Transverse colon (tissue), 4 donors: ENCODE measurements at regions not wholly inside any gene's neighbourhood (a gene's known extent, or its start where the extent isn't known, plus 50 kb on each side); places are given as distances from the start of the nearest gene placed in this dataset.

ENCODE experiments used
- DNase-seq: peaks from one replicate; pipeline ENCODE4 v3.0.0-alpha.2; 2019
- H3K27ac ChIP-seq, 4 donors: fragments of 200-600 bp; sonication (generic); 2 replicates each; pipeline ENCODE4 v1.5.1; 2016 to 2018; ENCODE audit warnings: inconsistent platforms in 4 of 4
- H3K27me3 ChIP-seq: fragments of 200-600 bp; sonication (generic); 2 replicates; pipeline ENCODE4 v1.5.1; 2017; ENCODE audit warnings: inconsistent platforms
- H3K36me3 ChIP-seq, 4 donors: fragments of 200-600 bp; sonication (generic); 2 replicates each; pipeline ENCODE4 v1.5.1; 2017 to 2019; ENCODE audit warnings: inconsistent platforms in 4 of 4
- H3K4me1 ChIP-seq, 4 donors: fragments of 200-600 bp; sonication (generic); 2 replicates each; pipeline ENCODE4 v1.5.1; 2017 to 2020; ENCODE audit warnings: inconsistent platforms in 4 of 4
- H3K4me3 ChIP-seq, 4 donors: fragments of 200-600 bp; sonication (generic); 1 replicate in 1 of 4; 2 replicates in 3 of 4; pipeline versions ENCODE4 v1.5.1 to v1.6.1; 2017 to 2019; ENCODE audit warnings: inconsistent platforms in 4 of 4
- H3K9me3 ChIP-seq, 2 donors: fragments of 200-600 bp; sonication (generic); 2 replicates each; pipeline ENCODE4 v1.5.1; 2017 to 2019; ENCODE audit warnings: inconsistent platforms in 2 of 2
- EP300 ChIP-seq: sonication (generic); formaldehyde crosslinking; IDR thresholded peaks from one replicate; pipeline ENCODE4 v1.6.1; 2017; ENCODE audit warnings: antibody characterized with exemption, low read depth
- POLR2A ChIP-seq: fragments of 450-650 bp; IDR thresholded peaks from one replicate; pipeline ENCODE4 v1.6.1; 2016; ENCODE audit warnings: antibody characterized with exemption, mild to moderate bottlenecking, moderate library complexity
- POLR2AphosphoS5 ChIP-seq, 3 donors: sonication (generic); formaldehyde crosslinking; IDR thresholded peaks; one replicate each; pipeline ENCODE4 v1.6.1; 2016; ENCODE audit warnings: antibody characterized with exemption in 3 of 3
- WGBS, 2 donors: methylation state at CpG; one replicate each; pipeline ENCODE4 v1.1.5; 2018; ENCODE audit warnings: low coverage in 1 of 2; 5-methylcytosine and 5-hydroxymethylcytosine counted together
- in situ Hi-C, 4 donors: fragments of 200-750 bp; cut with MboI; loops; one replicate each; pipeline versions ENCODE4 v1.15.0 to v1.15.1; 2017; ENCODE audit warnings: low sequenced_read_pairs in 3 of 4, low pct_ligation_motif_present in 1 of 4, low pct_unique_long_range_greater_than_20kb in 1 of 4
- intact Hi-C: fragments of 100-400 bp; cut with DNase I; formaldehyde crosslinking; loops from one replicate; pipeline ENCODE4 v1.15.1; 2023; ENCODE audit warnings: low total_unique reads
- TF ChIP-seq, protein P1 (sequence below), 5 experiments: fragments of 200-600 bp in 3 of 5; fragments of 450-650 bp in 2 of 5; sonication (generic) in 3 of 5; IDR thresholded peaks; 1 replicate in 2 of 5; 2 replicates in 3 of 5; pipeline ENCODE4 v1.5.1; 2016 to 2017; ENCODE audit warnings: antibody characterized with exemption in 5 of 5, inconsistent platforms in 3 of 5, mild to moderate bottlenecking in 2 of 5, moderate library complexity in 1 of 5

DNA sequence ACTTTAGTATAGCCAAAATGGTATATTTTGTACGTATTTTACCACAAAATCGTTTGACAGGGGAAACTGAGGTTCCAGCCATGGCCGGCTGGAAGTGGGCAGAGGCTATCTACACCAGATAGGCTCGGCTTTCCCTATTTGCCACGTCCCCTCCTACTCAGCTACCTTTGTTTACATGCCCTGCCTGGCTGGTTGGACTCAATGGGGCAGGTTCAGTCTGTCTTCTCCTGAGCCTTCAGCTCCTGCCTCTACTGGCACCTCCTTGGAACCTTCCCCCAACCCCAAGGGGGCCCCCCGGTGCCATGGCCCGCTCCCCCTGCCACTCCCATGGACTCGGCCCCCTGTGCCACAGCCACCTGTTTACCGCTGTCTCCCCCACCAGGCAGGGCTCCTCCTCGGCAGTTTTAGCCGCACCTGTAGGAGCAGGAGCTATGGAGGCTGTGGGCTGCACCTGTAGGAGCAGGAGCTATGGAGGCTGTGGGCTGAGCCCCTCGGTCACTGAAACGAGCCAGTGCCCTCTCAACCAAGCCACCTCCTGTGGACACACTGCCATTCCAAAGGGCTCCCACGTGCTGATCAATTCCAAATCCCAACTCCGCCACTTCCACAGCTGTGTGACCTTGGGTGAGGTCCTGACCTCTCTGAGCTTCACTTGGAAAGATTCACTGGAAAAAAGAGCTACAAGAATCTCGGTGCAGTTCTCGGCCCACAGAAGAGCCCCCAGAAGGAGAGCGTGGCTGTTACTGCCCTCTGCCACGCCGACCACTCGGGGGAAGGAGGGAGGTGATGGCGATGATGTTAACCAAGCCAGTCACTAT, 62.2 kb downstream of the NCOR2 start:
- peaks cover 52 to 78% (median 69%) of the 10 kb centered on the region in 4 donors for H3K4me1 ChIP-seq
- no peak for DNase-seq
- peak overlapping the region; percentile 80 to 89 (median 83) for H3K27ac ChIP-seq
- in situ Hi-C loops, result no loop called here
- no peaks in the 10 kb centered on the region for H3K36me3 ChIP-seq
- 58 to 88% methylated on average over 2 to 22 of the region's 22 CpGs for WGBS, 2 donors
- no peaks in the 10 kb centered on the region for H3K27me3 ChIP-seq
- H3K4me3 ChIP-seq, result no peak overlapping the region
- no peaks in the 10 kb centered on the region for H3K9me3 ChIP-seq
- intact Hi-C loops, result no loop called here
- TF ChIP-seq POLR2AphosphoS5 (IDR thresholded peaks at IDR 0.05), result no peak
- TF ChIP-seq POLR2A, result no peak
- TF ChIP-seq, protein P1, sequence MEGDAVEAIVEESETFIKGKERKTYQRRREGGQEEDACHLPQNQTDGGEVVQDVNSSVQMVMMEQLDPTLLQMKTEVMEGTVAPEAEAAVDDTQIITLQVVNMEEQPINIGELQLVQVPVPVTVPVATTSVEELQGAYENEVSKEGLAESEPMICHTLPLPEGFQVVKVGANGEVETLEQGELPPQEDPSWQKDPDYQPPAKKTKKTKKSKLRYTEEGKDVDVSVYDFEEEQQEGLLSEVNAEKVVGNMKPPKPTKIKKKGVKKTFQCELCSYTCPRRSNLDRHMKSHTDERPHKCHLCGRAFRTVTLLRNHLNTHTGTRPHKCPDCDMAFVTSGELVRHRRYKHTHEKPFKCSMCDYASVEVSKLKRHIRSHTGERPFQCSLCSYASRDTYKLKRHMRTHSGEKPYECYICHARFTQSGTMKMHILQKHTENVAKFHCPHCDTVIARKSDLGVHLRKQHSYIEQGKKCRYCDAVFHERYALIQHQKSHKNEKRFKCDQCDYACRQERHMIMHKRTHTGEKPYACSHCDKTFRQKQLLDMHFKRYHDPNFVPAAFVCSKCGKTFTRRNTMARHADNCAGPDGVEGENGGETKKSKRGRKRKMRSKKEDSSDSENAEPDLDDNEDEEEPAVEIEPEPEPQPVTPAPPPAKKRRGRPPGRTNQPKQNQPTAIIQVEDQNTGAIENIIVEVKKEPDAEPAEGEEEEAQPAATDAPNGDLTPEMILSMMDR (IDR thresholded peaks at IDR 0.05), result no peak
- no peak for TF ChIP-seq EP300

DNA sequence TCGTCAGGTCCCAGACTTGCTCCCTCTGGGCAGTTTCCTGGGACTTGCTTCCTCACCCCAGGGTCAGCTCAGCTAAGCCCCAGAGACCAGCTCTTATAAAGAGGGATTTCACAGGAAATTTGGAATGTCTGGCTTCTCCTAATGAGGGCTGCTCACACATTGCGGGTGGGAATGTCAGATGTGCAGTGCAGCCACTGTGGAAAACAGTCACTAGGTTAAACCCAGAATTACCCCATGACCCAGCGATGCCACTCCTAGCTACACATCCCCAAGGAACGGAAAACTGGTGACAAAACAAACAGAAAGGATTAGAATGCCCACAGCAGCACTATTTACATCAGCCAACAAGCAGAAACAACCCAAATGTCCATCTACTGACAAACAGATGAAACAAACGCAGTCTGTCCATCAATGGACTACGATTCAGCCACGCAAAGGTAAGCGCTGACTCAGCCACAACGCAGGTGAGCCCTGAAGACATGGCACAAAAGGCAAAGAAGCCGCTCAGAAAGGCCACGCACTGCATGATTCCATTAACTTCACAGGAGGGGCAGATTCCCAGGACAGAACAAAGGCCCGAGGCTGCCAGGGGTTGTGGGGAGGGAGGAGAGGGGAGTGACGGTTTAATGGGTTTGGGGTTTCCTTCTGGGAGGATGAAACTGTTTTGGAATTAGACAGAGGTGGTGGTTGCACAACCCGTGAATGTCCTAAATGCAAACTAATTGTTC, 63.0 kb downstream of the NCOR2 start:
- intact Hi-C loops, result no loop called here
- no peak overlapping the region for H3K4me3 ChIP-seq
- TF ChIP-seq, protein P1 (IDR thresholded peaks at IDR 0.05), result no peak
- TF ChIP-seq POLR2A, result no peak
- no peak for TF ChIP-seq EP300
- no peak for TF ChIP-seq POLR2AphosphoS5 (IDR thresholded peaks at IDR 0.05)
- in situ Hi-C loops, result no loop called here
- no peaks in the 10 kb centered on the region for H3K9me3 ChIP-seq
- peaks cover 46 to 73% (median 64%) of the 10 kb centered on the region in 4 donors for H3K4me1 ChIP-seq
- no peak for DNase-seq
- WGBS, 2 donors, result 49 to 81% methylated on average over 4 to 14 of the region's 14 CpGs
- no peaks in the 10 kb centered on the region for H3K27me3 ChIP-seq
- H3K27ac ChIP-seq, result peak overlapping the region in 2 of 4 donors; percentile 83 to 89
- no peaks in the 10 kb centered on the region for H3K36me3 ChIP-seq

DNA sequence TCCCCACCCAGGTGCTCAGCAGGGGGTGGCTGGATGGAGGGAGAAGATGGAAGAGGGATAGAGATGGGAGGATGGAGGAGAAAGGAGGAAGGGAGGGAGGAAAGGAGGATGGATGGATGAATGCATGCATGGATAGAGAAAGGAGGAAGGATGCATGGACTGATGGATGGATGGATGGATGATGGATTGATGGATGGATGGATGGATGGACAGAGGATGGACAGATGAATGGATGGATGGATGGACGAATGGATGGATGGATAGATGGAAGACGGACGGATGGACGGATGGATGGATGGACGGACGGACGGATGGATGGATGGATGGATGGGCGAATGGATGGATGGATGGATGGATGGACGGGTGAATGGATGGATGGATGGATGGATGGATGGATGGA, 64.1 kb downstream of the NCOR2 start:
- TF ChIP-seq EP300 (no peak), POLR2AphosphoS5 (IDR thresholded peaks at IDR 0.05) (no peak), POLR2A (no peak)
- TF ChIP-seq, protein P1 (IDR thresholded peaks at IDR 0.05), result no peak
- Histone ChIP-seq H3K27ac (peak overlapping the region in 1 of 4 donors; percentile 3), H3K4me1 (peaks cover 42 to 73% (median 62%) of the 10 kb centered on the region in 4 donors), H3K36me3 (no peaks in the 10 kb centered on the region), H3K4me3 (no peak overlapping the region), H3K9me3 (no peaks in the 10 kb centered on the region), H3K27me3 (no peaks in the 10 kb centered on the region)
- 86 to 87% methylated on average over 9 of the region's 9 CpGs for WGBS, 2 donors
- in situ Hi-C loops, result no loop called here
- DNase-seq, result no peak
- intact Hi-C loops, result no loop called here

DNA sequence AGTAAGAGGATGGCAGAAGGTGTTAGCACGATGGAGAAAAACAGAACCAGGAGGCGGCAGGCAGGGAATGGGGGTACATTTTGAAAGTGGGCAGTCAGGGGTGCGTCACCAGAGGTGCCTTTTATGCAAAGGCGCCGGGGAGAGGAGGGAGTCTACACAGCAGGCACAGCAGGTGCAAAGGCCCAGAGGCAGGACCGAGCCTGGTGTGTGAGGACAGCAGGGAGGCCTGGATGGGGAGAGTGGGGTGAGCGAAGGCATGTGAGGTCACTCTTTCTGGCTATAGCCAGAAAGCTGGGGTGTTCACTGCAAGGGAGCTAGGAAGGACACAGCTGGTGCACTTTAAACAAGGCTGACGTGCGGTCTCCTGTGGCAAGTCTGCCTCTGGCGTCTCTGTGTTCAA, 65.0 kb downstream of the NCOR2 start:
- DNase-seq, result no peak
- no peak overlapping the region for H3K4me3 ChIP-seq
- TF ChIP-seq, protein P1 (IDR thresholded peaks at IDR 0.05), result no peak
- TF ChIP-seq POLR2AphosphoS5 (IDR thresholded peaks at IDR 0.05) (no peak), POLR2A (no peak), EP300 (no peak)
- H3K27me3 ChIP-seq, result no peaks in the 10 kb centered on the region
- peaks cover 43 to 73% (median 62%) of the 10 kb centered on the region in 4 donors for H3K4me1 ChIP-seq
- 86% methylated on average over 10 of the region's 10 CpGs; no CpG with 5 or more reads in 1 of the 2 donors for WGBS, 2 donors
- H3K27ac ChIP-seq, result peak overlapping the region in 2 of 4 donors; percentile 40 to 52
- in situ Hi-C loops (no loop called here), intact Hi-C loops (no loop called here)
- no peaks in the 10 kb centered on the region for H3K36me3 ChIP-seq
- no peaks in the 10 kb centered on the region for H3K9me3 ChIP-seq
